ENCODE measurements at regions not wholly inside any gene's neighbourhood (a gene's known extent, or its start where the extent isn't known, plus 50 kb on each side); places are given as distances from the start of the nearest gene placed in this dataset.

- ATAC-seq (no peak), DNase-seq (ENCODE audit: low spot score) (no peak)
- H3K9me3 Mint-ChIP-seq, result peaks cover 33% of the 10 kb centered on the region
- no peak overlapping the region for H3K4me3 Mint-ChIP-seq
- ChIA-PET CTCF (no interaction called here), POLR2A (no interaction called here)
- no peak overlapping the region for H3K27ac Mint-ChIP-seq
- no peaks in the 10 kb centered on the region for H3K27me3 Mint-ChIP-seq (ENCODE audit: low read depth)
- H3K36me3 Mint-ChIP-seq, result peaks cover 15% of the 10 kb centered on the region
- TF ChIP-seq NR2C2 (CRISPR knock-in tag; IDR thresholded peaks at IDR 0.05), result no peak
- no peaks in the 10 kb centered on the region for H3K4me1 Mint-ChIP-seq
Measured at GRCh38 chr15:93700051-93700450, 531.3 kb upstream of the MCTP2 start.

GRCh38 chr15:93694033-93694432 lies 537.3 kb upstream of the MCTP2 start:
- no peak for ATAC-seq

DNA sequence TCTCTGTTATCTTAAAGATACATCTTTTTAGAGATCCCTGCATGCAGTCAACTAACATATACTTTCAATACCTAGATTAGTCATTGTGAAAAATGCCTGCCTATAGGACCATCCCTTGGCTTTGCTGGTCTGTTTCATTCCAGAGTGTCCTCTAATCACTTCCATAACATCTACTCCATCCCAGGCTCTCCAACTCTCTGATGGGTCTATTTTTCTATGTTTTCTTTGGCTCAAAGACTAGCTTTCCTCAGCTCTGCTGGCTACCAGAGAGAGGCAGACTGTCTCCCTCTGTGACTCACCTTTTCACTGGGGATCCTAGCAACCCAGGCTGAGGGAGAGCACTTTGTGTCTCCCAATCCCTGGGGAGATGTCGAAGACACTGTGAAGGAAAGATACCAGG lies 547.7 kb upstream of the MCTP2 start:
- Mint-ChIP-seq H3K4me3 (no peak overlapping the region), H3K4me1 (no peaks in the 10 kb centered on the region), H3K36me3 (peaks cover 44% of the 10 kb centered on the region), H3K27ac (no peak overlapping the region), H3K27me3 (ENCODE audit: low read depth) (peaks cover 3% of the 10 kb centered on the region; the same call in 1 of the 2 replicates), H3K9me3 (peaks cover 56% of the 10 kb centered on the region)
- ATAC-seq (no peak), DNase-seq (ENCODE audit: low spot score) (no peak)
- CTCF ChIA-PET, result no interaction called here
- TF ChIP-seq TCF7 (CRISPR knock-in tag; IDR thresholded peaks at IDR 0.05; ENCODE audit: low read depth), result no peak
- no peak for TF ChIP-seq PRRX2 (CRISPR knock-in tag; IDR thresholded peaks at IDR 0.05)
- no peak for TF ChIP-seq CBFB (CRISPR knock-in tag; IDR thresholded peaks at IDR 0.05; ENCODE audit: low read depth)
- TF ChIP-seq GTF2I (CRISPR knock-in tag; conservative IDR thresholded peaks at IDR 0.05), result no peak
- no peak for TF ChIP-seq SMAD3 (CRISPR knock-in tag; IDR thresholded peaks at IDR 0.05; ENCODE audit: borderline replicate concordance)
- no peak for TF ChIP-seq ZNF416 (CRISPR knock-in tag; IDR thresholded peaks at IDR 0.05)
- no peak for TF ChIP-seq TEAD4 (CRISPR knock-in tag; IDR thresholded peaks at IDR 0.05)
- TF ChIP-seq FOXK1 (CRISPR knock-in tag; IDR thresholded peaks at IDR 0.05), result no peak
- no peak for TF ChIP-seq ZNF425 (CRISPR knock-in tag; conservative IDR thresholded peaks at IDR 0.05)
- TF ChIP-seq, protein P1, sequence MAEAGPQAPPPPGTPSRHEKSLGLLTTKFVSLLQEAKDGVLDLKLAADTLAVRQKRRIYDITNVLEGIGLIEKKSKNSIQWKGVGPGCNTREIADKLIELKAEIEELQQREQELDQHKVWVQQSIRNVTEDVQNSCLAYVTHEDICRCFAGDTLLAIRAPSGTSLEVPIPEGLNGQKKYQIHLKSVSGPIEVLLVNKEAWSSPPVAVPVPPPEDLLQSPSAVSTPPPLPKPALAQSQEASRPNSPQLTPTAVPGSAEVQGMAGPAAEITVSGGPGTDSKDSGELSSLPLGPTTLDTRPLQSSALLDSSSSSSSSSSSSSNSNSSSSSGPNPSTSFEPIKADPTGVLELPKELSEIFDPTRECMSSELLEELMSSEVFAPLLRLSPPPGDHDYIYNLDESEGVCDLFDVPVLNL (CRISPR knock-in tag; IDR thresholded peaks at IDR 0.05; ENCODE audit: borderline replicate concordance, low read depth), result no peak
- no peak for TF ChIP-seq MYBL2 (CRISPR knock-in tag; IDR thresholded peaks at IDR 0.05)
- no peak for TF ChIP-seq ZMAT4 (CRISPR knock-in tag; IDR thresholded peaks at IDR 0.05)
- no peak for TF ChIP-seq ZNF671 (CRISPR knock-in tag; IDR thresholded peaks at IDR 0.05)
- TF ChIP-seq, protein P2, sequence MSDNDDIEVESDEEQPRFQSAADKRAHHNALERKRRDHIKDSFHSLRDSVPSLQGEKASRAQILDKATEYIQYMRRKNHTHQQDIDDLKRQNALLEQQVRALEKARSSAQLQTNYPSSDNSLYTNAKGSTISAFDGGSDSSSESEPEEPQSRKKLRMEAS (CRISPR knock-in tag; IDR thresholded peaks at IDR 0.05), result no peak
- no peak for TF ChIP-seq ATF1 (CRISPR knock-in tag; IDR thresholded peaks at IDR 0.05)
- POLR2A ChIA-PET, result no interaction called here

More at GRCh38 chr15:93694033-93694432, 537.3 kb upstream of the MCTP2 start:
- Mint-ChIP-seq H3K36me3 (peaks cover 15% of the 10 kb centered on the region), H3K9me3 (peaks cover 30% of the 10 kb centered on the region), H3K27me3 (ENCODE audit: low read depth) (no peaks in the 10 kb centered on the region), H3K4me1 (peaks cover 3% of the 10 kb centered on the region; the same call in 1 of the 2 replicates), H3K27ac (no peak overlapping the region), H3K4me3 (no peak overlapping the region)
- TF ChIP-seq ZNF512 (CRISPR knock-in tag; IDR thresholded peaks at IDR 0.05; ENCODE audit: borderline replicate concordance) (no peak), NR2C2 (CRISPR knock-in tag; IDR thresholded peaks at IDR 0.05) (no peak), ATF2 (CRISPR knock-in tag; IDR thresholded peaks at IDR 0.05; ENCODE audit: borderline replicate concordance, low read depth) (no peak), SP1 (CRISPR knock-in tag; conservative IDR thresholded peaks at IDR 0.05) (no peak)
- TF ChIP-seq, protein P3, sequence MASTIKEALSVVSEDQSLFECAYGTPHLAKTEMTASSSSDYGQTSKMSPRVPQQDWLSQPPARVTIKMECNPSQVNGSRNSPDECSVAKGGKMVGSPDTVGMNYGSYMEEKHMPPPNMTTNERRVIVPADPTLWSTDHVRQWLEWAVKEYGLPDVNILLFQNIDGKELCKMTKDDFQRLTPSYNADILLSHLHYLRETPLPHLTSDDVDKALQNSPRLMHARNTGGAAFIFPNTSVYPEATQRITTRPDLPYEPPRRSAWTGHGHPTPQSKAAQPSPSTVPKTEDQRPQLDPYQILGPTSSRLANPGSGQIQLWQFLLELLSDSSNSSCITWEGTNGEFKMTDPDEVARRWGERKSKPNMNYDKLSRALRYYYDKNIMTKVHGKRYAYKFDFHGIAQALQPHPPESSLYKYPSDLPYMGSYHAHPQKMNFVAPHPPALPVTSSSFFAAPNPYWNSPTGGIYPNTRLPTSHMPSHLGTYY (CRISPR knock-in tag; IDR thresholded peaks at IDR 0.05), result no peak
- DNase-seq (ENCODE audit: low spot score), result no peak
- POLR2A ChIA-PET, result no interaction called here
- CTCF ChIA-PET, result no interaction called here
